H9 (cell line): ENCODE measurements at regions not wholly inside any gene's neighbourhood (a gene's known extent, or its start where the extent isn't known, plus 50 kb on each side); places are given as distances from the start of the nearest gene placed in this dataset.

Source experiments
- DNase-seq: peaks from one replicate; pipeline ENCODE4 v3.0.0-alpha.2; 2017
- H2AFZ ChIP-seq: one replicate; pipeline ENCODE4 v1.6.1; 2013; ENCODE audit warnings: mild to moderate bottlenecking, low read length, control low read depth, moderate library complexity
- H2AK5ac ChIP-seq: 2 replicates; pipeline ENCODE4 v1.6.1; 2013; ENCODE audit warnings: low read length, control low read depth, mixed read lengths; ENCODE audit not compliant: insufficient read length
- H2BK120ac ChIP-seq: one replicate; pipeline ENCODE4 v1.6.1; 2013; ENCODE audit warnings: low read depth, mild to moderate bottlenecking, low read length, control low read depth, inconsistent platforms; ENCODE audit not compliant: poor library complexity, severe bottlenecking
- H2BK12ac ChIP-seq: 2 replicates; pipeline ENCODE4 v1.6.1; 2013; ENCODE audit warnings: low read length, control low read depth, mixed read lengths, low read depth; ENCODE audit not compliant: insufficient read length
- H2BK15ac ChIP-seq: 2 replicates; pipeline ENCODE4 v1.6.1; 2013; ENCODE audit warnings: low read depth, low read length, control low read depth
- H2BK20ac ChIP-seq: one replicate; pipeline ENCODE4 v1.6.1; 2013; ENCODE audit warnings: low read depth, mild to moderate bottlenecking, low read length, control low read depth, inconsistent platforms; ENCODE audit not compliant: poor library complexity, severe bottlenecking
- H2BK5ac ChIP-seq: 2 replicates; pipeline ENCODE4 v1.6.1; 2013; ENCODE audit warnings: low read length, control low read depth, mixed read lengths; ENCODE audit not compliant: insufficient read length
- H3K14ac ChIP-seq: 2 replicates; pipeline ENCODE4 v1.6.1; 2013; ENCODE audit warnings: low read length, control low read depth; ENCODE audit not compliant: insufficient read depth
- H3K18ac ChIP-seq: 2 replicates; pipeline ENCODE4 v1.6.1; 2013; ENCODE audit warnings: low read depth, mild to moderate bottlenecking, mixed read lengths, low read length, control low read depth; ENCODE audit not compliant: insufficient read length
- H3K23ac ChIP-seq: 2 replicates; pipeline ENCODE4 v1.6.1; 2013; ENCODE audit warnings: low read length, control low read depth, mixed read lengths, low read depth; ENCODE audit not compliant: insufficient read length
- H3K23me2 ChIP-seq: 2 replicates; pipeline ENCODE4 v1.6.1; 2013; ENCODE audit warnings: low read depth, mild to moderate bottlenecking, mixed read lengths, low read length, control low read depth; ENCODE audit not compliant: insufficient read length, poor library complexity, severe bottlenecking
- H3K27ac ChIP-seq: 2 replicates; pipeline ENCODE4 v1.5.1; 2013; ENCODE audit warnings: low read length, control low read depth, mixed read lengths, low read depth; ENCODE audit not compliant: insufficient read length
- H3K27me3 ChIP-seq: 2 replicates; pipeline ENCODE4 v1.6.1; 2013; ENCODE audit warnings: low read length, control low read depth, inconsistent platforms; ENCODE audit not compliant: insufficient read depth
- H3K4ac ChIP-seq: 2 replicates; pipeline ENCODE4 v1.6.1; 2013; ENCODE audit warnings: low read depth, mild to moderate bottlenecking, control low read depth, inconsistent platforms, low read length, moderate library complexity
- H3K4me1 ChIP-seq: 2 replicates; pipeline ENCODE4 v1.6.1; 2013; ENCODE audit warnings: low read length, control low read depth, inconsistent platforms; ENCODE audit not compliant: insufficient read depth
- H3K4me2 ChIP-seq: 2 replicates; pipeline ENCODE4 v1.6.1; 2013; ENCODE audit warnings: low read length, control low read depth, mixed read lengths; ENCODE audit not compliant: insufficient read length, insufficient read depth
- H3K56ac ChIP-seq: 2 replicates; pipeline ENCODE4 v1.6.1; 2013; ENCODE audit warnings: low read depth, mild to moderate bottlenecking, mixed read lengths, low read length, control low read depth; ENCODE audit not compliant: insufficient read length
- H3K79me1 ChIP-seq: 2 replicates; pipeline ENCODE4 v1.6.1; 2013; ENCODE audit warnings: low read depth, mild to moderate bottlenecking, moderate library complexity, low read length, control low read depth, inconsistent platforms; ENCODE audit not compliant: insufficient read depth, poor library complexity, severe bottlenecking
- H3K79me2 ChIP-seq: 2 replicates; pipeline ENCODE4 v1.6.1; 2013; ENCODE audit warnings: low read length, control low read depth, inconsistent platforms; ENCODE audit not compliant: insufficient read depth
- H3K9ac ChIP-seq: 2 replicates; pipeline ENCODE4 v1.6.1; 2013; ENCODE audit warnings: low read length, control low read depth, mixed read lengths; ENCODE audit not compliant: insufficient read length; ENCODE audit errors: extremely low read depth
- H3K9me3 ChIP-seq: one replicate; pipeline ENCODE4 v1.6.1; 2013; ENCODE audit warnings: low read depth, low read length, inconsistent platforms; ENCODE audit not compliant: control insufficient read depth
- H3T11ph ChIP-seq: one replicate; pipeline ENCODE4 v1.6.1; 2013; ENCODE audit warnings: mild to moderate bottlenecking, low read length, control low read depth, inconsistent platforms
- H4K20me1 ChIP-seq: one replicate; pipeline ENCODE4 v1.6.1; 2013; ENCODE audit not compliant: control insufficient read depth, insufficient read length, insufficient read depth
- H4K5ac ChIP-seq: 2 replicates; pipeline ENCODE4 v1.6.1; 2013; ENCODE audit warnings: low read depth, mild to moderate bottlenecking, mixed read lengths, low read length, control low read depth; ENCODE audit not compliant: insufficient read length
- H4K8ac ChIP-seq: replicated peaks from 2 replicates; pipeline ENCODE4 v1.6.1; 2013; ENCODE audit warnings: low read length, control low read depth, mixed read lengths, low read depth; ENCODE audit not compliant: insufficient read length
- H4K91ac ChIP-seq: 2 replicates; pipeline ENCODE4 v1.6.1; 2013; ENCODE audit warnings: low read depth, mild to moderate bottlenecking, moderate library complexity, mixed read lengths, low read length, control low read depth; ENCODE audit not compliant: insufficient read length
- H3K27ac Mint-ChIP-seq, 3 experiments: 2 replicates in 2 of 3; 3 replicates in 1 of 3; pipeline ENCODE4 v1.8.0; 2020 to 2021; ENCODE audit warnings: mixed read lengths in 3 of 3, mild to moderate bottlenecking in 1 of 3, moderate library complexity in 1 of 3
- H3K27me3 Mint-ChIP-seq: 2 replicates; pipeline ENCODE4 v1.8.0; 2021; ENCODE audit warnings: low read depth, mild to moderate bottlenecking, moderate library complexity, mixed read lengths
- H3K36me3 Mint-ChIP-seq, 3 experiments: 2 replicates in 2 of 3; 3 replicates in 1 of 3; pipeline ENCODE4 v1.8.0; 2020 to 2021; ENCODE audit warnings: low read depth in 3 of 3, mixed read lengths in 3 of 3; ENCODE audit not compliant: insufficient read depth in 1 of 3
- H3K4me1 Mint-ChIP-seq, 2 experiments: 2 replicates each; pipeline ENCODE4 v1.8.0; 2020; ENCODE audit warnings: mixed read lengths in 2 of 2
- H3K4me3 Mint-ChIP-seq, 2 experiments: 2 replicates in 1 of 2; 3 replicates in 1 of 2; pipeline ENCODE4 v1.8.0; 2020 to 2021; ENCODE audit warnings: mild to moderate bottlenecking in 2 of 2, mixed read lengths in 2 of 2, moderate library complexity in 1 of 2
- H3K9me3 Mint-ChIP-seq, 2 experiments: 2 replicates in 1 of 2; 3 replicates in 1 of 2; pipeline ENCODE4 v1.8.0; 2020; ENCODE audit warnings: mild to moderate bottlenecking in 2 of 2, mixed read lengths in 2 of 2, moderate library complexity in 1 of 2
- WGBS: extraction: QIAGEN DNeasy Blood & Tissue Kit; methylation state at CpG from one replicate; pipeline ENCODE4 v1.1.7; 2013; ENCODE audit warnings: missing lambda C conversion rate, low lambda C conversion rate, mixed read lengths; ENCODE audit not compliant: insufficient read length; ENCODE audit errors: extremely low coverage; 5-methylcytosine and 5-hydroxymethylcytosine counted together
- TF ChIP-seq, protein P1 (sequence below): fragments of 200-600 bp; sonication (generic); conservative IDR thresholded peaks from 3 replicates; pipeline ENCODE4 v1.8.0; 2021; ENCODE audit warnings: antibody characterized with exemption, mild to moderate bottlenecking

DNA sequence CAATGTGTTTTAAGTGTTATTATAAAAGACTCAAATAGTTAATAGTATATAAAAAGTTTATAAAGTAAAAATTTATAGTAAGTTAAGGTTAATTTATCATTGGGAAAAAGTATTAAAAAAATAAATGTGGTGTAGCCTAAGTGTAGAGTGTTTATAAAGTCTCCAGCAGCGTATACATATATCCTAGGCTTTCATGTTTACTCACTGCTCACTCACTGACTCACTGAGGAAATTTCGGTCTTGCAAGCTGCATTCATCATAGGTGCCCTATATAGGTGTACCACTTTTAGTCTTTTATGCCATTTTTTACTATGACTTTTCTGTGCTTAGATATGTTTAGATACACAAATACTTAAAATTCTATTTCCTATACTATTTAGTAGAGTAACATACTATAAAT, 866.0 kb downstream of the CBLN2 start:
- Histone ChIP-seq H3K14ac (no peak overlapping the region), H2AFZ (no peak overlapping the region), H3K4me2 (no peak overlapping the region), H2AK5ac (no peak overlapping the region), H3K4me1 (no peaks in the 10 kb centered on the region), H3K9ac (no peak overlapping the region), H3K79me1 (no peaks in the 10 kb centered on the region), H2BK20ac (no peak overlapping the region), H2BK120ac (no peak overlapping the region), H3K23me2 (no peaks in the 10 kb centered on the region), H3K9me3 (no peaks in the 10 kb centered on the region), H3K4ac (no peak overlapping the region), H3K23ac (no peak overlapping the region), H4K91ac (no peak overlapping the region), H4K20me1 (no peaks in the 10 kb centered on the region), H3K27me3 (no peaks in the 10 kb centered on the region), H3K56ac (no peak overlapping the region), H2BK15ac (no peak overlapping the region), H4K8ac (no peak overlapping the region), H2BK5ac (no peak overlapping the region), H3K27ac (no peak overlapping the region), H3K18ac (no peak overlapping the region), H3K79me2 (no peaks in the 10 kb centered on the region), H3T11ph (no peak overlapping the region), H4K5ac (no peak overlapping the region), H2BK12ac (no peak overlapping the region)
- no peak overlapping the region for H3K27ac Mint-ChIP-seq
- TF ChIP-seq, protein P1, sequence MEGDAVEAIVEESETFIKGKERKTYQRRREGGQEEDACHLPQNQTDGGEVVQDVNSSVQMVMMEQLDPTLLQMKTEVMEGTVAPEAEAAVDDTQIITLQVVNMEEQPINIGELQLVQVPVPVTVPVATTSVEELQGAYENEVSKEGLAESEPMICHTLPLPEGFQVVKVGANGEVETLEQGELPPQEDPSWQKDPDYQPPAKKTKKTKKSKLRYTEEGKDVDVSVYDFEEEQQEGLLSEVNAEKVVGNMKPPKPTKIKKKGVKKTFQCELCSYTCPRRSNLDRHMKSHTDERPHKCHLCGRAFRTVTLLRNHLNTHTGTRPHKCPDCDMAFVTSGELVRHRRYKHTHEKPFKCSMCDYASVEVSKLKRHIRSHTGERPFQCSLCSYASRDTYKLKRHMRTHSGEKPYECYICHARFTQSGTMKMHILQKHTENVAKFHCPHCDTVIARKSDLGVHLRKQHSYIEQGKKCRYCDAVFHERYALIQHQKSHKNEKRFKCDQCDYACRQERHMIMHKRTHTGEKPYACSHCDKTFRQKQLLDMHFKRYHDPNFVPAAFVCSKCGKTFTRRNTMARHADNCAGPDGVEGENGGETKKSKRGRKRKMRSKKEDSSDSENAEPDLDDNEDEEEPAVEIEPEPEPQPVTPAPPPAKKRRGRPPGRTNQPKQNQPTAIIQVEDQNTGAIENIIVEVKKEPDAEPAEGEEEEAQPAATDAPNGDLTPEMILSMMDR, result no peak
- no peak for DNase-seq
- H3K4me1 Mint-ChIP-seq, result no peaks in the 10 kb centered on the region
- no CpG with 5 or more reads among the region's 2 CpGs for WGBS
- H3K36me3 Mint-ChIP-seq, result peaks cover 0 to 9% (median 4%) of the 10 kb centered on the region in 3 experiments; a peak in 4 of 7 replicates
- peaks cover 13 to 22% of the 10 kb centered on the region in 2 experiments for H3K9me3 Mint-ChIP-seq
- H3K27me3 Mint-ChIP-seq, result no peaks in the 10 kb centered on the region
- no peak overlapping the region for H3K4me3 Mint-ChIP-seq
